Esophagus muscularis mucosa (tissue), 3 donors: ENCODE measurements at regions not wholly inside any gene's neighbourhood (a gene's known extent, or its start where the extent isn't known, plus 50 kb on each side); places are given as distances from the start of the nearest gene placed in this dataset.

Experiments used
- CTCF ChIP-seq, 3 experiments: fragments of 200-600 bp in 2 of 3; fragments of 450-650 bp in 1 of 3; sonication (generic) in 2 of 3; IDR thresholded peaks; one replicate each; pipeline ENCODE4 v1.5.1; 2017 to 2019; ENCODE audit warnings: antibody characterized with exemption in 3 of 3, mild to moderate bottlenecking in 2 of 3, moderate library complexity in 1 of 3
- EP300 ChIP-seq: sonication (generic); formaldehyde crosslinking; IDR thresholded peaks from one replicate; pipeline ENCODE4 v1.6.1; 2017; ENCODE audit warnings: antibody characterized with exemption

- TF ChIP-seq CTCF (IDR thresholded peaks at IDR 0.05) (no peak), EP300 (no peak)
Observed at GRCh38 chr2:16002575-16002974, 62.2 kb downstream of the MYCN start.
